ENCODE measurements at regions not wholly inside any gene's neighbourhood (a gene's known extent, or its start where the extent isn't known, plus 50 kb on each side); places are given as distances from the start of the nearest gene placed in this dataset.

GRCh38 chr11:116560589-116560988, 212.2 kb downstream of the BUD13 start:
- DNase-seq (ENCODE audit: low spot score) = no peak

GRCh38 chr11:116558504-116559211, 214.1 kb downstream of the BUD13 start:
- DNase-seq (ENCODE audit: low spot score) = peak; percentile 55

GRCh38 chr11:116557282-116557681, 215.5 kb downstream of the BUD13 start:
- no peak for DNase-seq (ENCODE audit: low spot score)

GRCh38 chr11:116556483-116556882, 216.3 kb downstream of the BUD13 start:
- DNase-seq (ENCODE audit: low spot score) = no peak

GRCh38 chr11:116553482-116553881, 219.3 kb downstream of the BUD13 start:
- DNase-seq (ENCODE audit: low spot score) = no peak

- no peak for DNase-seq (ENCODE audit: low spot score)
These were observed 221.2 kb downstream of the BUD13 start for GRCh38 chr11:116551576-116551975.

- no peak for DNase-seq (ENCODE audit: low spot score)
These were observed 224.5 kb downstream of the BUD13 start for GRCh38 chr11:116548256-116548655.

- no peak for DNase-seq (ENCODE audit: low spot score)
These were observed 225.2 kb downstream of the BUD13 start for GRCh38 chr11:116547571-116547970.

GRCh38 chr11:116545912-116546311, 226.9 kb downstream of the BUD13 start:
- no peak for DNase-seq (ENCODE audit: low spot score)

GRCh38 chr11:116544721-116545120, 228.1 kb downstream of the BUD13 start:
- DNase-seq (ENCODE audit: low spot score) = no peak

- no peak for DNase-seq (ENCODE audit: low spot score)
These were observed 228.8 kb downstream of the BUD13 start for GRCh38 chr11:116543911-116544475.

GRCh38 chr11:116543099-116543498, 229.7 kb downstream of the BUD13 start:
- no peak for DNase-seq (ENCODE audit: low spot score)

- no peak for DNase-seq (ENCODE audit: low spot score)
These were observed 230.4 kb downstream of the BUD13 start for GRCh38 chr11:116542406-116542805.

- DNase-seq (ENCODE audit: low spot score) = no peak
These were observed 231.3 kb downstream of the BUD13 start for GRCh38 chr11:116541460-116541859.

GRCh38 chr11:116540645-116541304, 232.0 kb downstream of the BUD13 start:
- no peak for DNase-seq (ENCODE audit: low spot score)

- no peak for DNase-seq (ENCODE audit: low spot score)
These were observed 232.9 kb downstream of the BUD13 start for GRCh38 chr11:116539836-116540418.

GRCh38 chr11:116539211-116539610, 233.6 kb downstream of the BUD13 start:
- no peak for DNase-seq (ENCODE audit: low spot score)

GRCh38 chr11:116538677-116539076, 234.1 kb downstream of the BUD13 start:
- no peak for DNase-seq (ENCODE audit: low spot score)

GRCh38 chr11:116537709-116538108, 235.1 kb downstream of the BUD13 start:
- DNase-seq (ENCODE audit: low spot score) = no peak

GRCh38 chr11:116537121-116537520, 235.7 kb downstream of the BUD13 start:
- DNase-seq (ENCODE audit: low spot score) = no peak

GRCh38 chr11:116536416-116536815, 236.4 kb downstream of the BUD13 start:
- DNase-seq (ENCODE audit: low spot score) = no peak

- DNase-seq (ENCODE audit: low spot score) = no peak
These were observed 236.8 kb downstream of the BUD13 start for GRCh38 chr11:116535994-116536393.

- no peak for DNase-seq (ENCODE audit: low spot score)
These were observed 237.7 kb downstream of the BUD13 start for GRCh38 chr11:116535120-116535519.
